SK-N-SH (cell line): ENCODE measurements at regions not wholly inside any gene's neighbourhood (a gene's known extent, or its start where the extent isn't known, plus 50 kb on each side); places are given as distances from the start of the nearest gene placed in this dataset.

Experiments
- EZH2phosphoT487 ChIP-seq: fragments of 200-600 bp; sonication (generic); IDR thresholded peaks from 2 replicates; pipeline ENCODE4 v1.6.1; 2017; ENCODE audit warnings: low read depth, mixed run types, mild to moderate bottlenecking, antibody characterized with exemption, moderate library complexity, borderline replicate concordance
- NRF1 ChIP-seq: IDR thresholded peaks from 2 replicates; pipeline ENCODE4 v1.6.1; 2012; ENCODE audit warnings: low read depth, mild to moderate bottlenecking, low read length
- POLR2AphosphoS5 ChIP-seq: IDR thresholded peaks from 2 replicates; pipeline ENCODE4 v1.6.1; 2012; ENCODE audit warnings: low read depth, low read length
- RAD21 ChIP-seq: IDR thresholded peaks from 2 replicates; pipeline ENCODE4 v1.6.1; 2012; ENCODE audit warnings: mild to moderate bottlenecking, low read length
- RCOR1 ChIP-seq: fragments of 150-350 bp; IDR thresholded peaks from 2 replicates; pipeline ENCODE4 v1.6.1; 2017; ENCODE audit warnings: antibody characterized with exemption, low read length
- RFX5 ChIP-seq: IDR thresholded peaks from 2 replicates; pipeline ENCODE4 v1.6.1; 2012; ENCODE audit warnings: mild to moderate bottlenecking, improper control_type of control experiment, low read length
- TEAD4 ChIP-seq: IDR thresholded peaks from 2 replicates; pipeline ENCODE4 v1.4.0; 2012; ENCODE audit warnings: mild to moderate bottlenecking, borderline replicate concordance; ENCODE audit not compliant: insufficient read depth
- TF ChIP-seq, protein P1 (sequence below): fragments of 200-600 bp; sonication (generic); IDR thresholded peaks from 2 replicates; pipeline ENCODE4 v1.6.1; 2017; ENCODE audit warnings: antibody characterized with exemption, mild to moderate bottlenecking, moderate library complexity
- TF ChIP-seq, protein P2 (sequence below): fragments of 150-350 bp; IDR thresholded peaks from 2 replicates; pipeline ENCODE4 v1.6.1; 2016; ENCODE audit warnings: mild to moderate bottlenecking, low read depth, low read length
- TF ChIP-seq, protein P3 (sequence below): IDR thresholded peaks from 2 replicates; pipeline ENCODE4 v1.4.0; 2012; ENCODE audit warnings: low read depth, borderline replicate concordance

- TF ChIP-seq NRF1 (no peak), POLR2AphosphoS5 (no peak), RFX5 (no peak), RAD21 (no peak), TEAD4 (no peak), RCOR1 (no peak), EZH2phosphoT487 (no peak)
- TF ChIP-seq, protein P1, sequence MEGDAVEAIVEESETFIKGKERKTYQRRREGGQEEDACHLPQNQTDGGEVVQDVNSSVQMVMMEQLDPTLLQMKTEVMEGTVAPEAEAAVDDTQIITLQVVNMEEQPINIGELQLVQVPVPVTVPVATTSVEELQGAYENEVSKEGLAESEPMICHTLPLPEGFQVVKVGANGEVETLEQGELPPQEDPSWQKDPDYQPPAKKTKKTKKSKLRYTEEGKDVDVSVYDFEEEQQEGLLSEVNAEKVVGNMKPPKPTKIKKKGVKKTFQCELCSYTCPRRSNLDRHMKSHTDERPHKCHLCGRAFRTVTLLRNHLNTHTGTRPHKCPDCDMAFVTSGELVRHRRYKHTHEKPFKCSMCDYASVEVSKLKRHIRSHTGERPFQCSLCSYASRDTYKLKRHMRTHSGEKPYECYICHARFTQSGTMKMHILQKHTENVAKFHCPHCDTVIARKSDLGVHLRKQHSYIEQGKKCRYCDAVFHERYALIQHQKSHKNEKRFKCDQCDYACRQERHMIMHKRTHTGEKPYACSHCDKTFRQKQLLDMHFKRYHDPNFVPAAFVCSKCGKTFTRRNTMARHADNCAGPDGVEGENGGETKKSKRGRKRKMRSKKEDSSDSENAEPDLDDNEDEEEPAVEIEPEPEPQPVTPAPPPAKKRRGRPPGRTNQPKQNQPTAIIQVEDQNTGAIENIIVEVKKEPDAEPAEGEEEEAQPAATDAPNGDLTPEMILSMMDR, result no peak
- TF ChIP-seq, protein P2, sequence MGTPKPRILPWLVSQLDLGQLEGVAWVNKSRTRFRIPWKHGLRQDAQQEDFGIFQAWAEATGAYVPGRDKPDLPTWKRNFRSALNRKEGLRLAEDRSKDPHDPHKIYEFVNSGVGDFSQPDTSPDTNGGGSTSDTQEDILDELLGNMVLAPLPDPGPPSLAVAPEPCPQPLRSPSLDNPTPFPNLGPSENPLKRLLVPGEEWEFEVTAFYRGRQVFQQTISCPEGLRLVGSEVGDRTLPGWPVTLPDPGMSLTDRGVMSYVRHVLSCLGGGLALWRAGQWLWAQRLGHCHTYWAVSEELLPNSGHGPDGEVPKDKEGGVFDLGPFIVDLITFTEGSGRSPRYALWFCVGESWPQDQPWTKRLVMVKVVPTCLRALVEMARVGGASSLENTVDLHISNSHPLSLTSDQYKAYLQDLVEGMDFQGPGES, result no peak
- TF ChIP-seq, protein P3, sequence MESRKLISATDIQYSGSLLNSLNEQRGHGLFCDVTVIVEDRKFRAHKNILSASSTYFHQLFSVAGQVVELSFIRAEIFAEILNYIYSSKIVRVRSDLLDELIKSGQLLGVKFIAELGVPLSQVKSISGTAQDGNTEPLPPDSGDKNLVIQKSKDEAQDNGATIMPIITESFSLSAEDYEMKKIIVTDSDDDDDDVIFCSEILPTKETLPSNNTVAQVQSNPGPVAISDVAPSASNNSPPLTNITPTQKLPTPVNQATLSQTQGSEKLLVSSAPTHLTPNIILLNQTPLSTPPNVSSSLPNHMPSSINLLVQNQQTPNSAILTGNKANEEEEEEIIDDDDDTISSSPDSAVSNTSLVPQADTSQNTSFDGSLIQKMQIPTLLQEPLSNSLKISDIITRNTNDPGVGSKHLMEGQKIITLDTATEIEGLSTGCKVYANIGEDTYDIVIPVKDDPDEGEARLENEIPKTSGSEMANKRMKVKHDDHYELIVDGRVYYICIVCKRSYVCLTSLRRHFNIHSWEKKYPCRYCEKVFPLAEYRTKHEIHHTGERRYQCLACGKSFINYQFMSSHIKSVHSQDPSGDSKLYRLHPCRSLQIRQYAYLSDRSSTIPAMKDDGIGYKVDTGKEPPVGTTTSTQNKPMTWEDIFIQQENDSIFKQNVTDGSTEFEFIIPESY, result no peak
Observed at GRCh38 chr19:30865511-30865910, 483.7 kb downstream of the TSHZ3 start.
